ENCODE measurements at regions not wholly inside any gene's neighbourhood (a gene's known extent, or its start where the extent isn't known, plus 50 kb on each side); places are given as distances from the start of the nearest gene placed in this dataset.

- H3K27ac ChIP-seq: no peak overlapping the region
- TF ChIP-seq EZH2 (IDR thresholded peaks at IDR 0.05; ENCODE audit: low read depth) (no peak), CTCF (conservative IDR thresholded peaks at IDR 0.05) (no peak)
- no peaks in the 10 kb centered on the region for H3F3A ChIP-seq (ENCODE audit: insufficient read depth, low read depth)
- no peak overlapping the region for H3K4me2 ChIP-seq
- no TSS peak for BruUV-seq (replicated peaks)
- CTCF ChIA-PET: no interaction called here
- no peaks in the 10 kb centered on the region for H3K9me2 ChIP-seq (ENCODE audit: insufficient read depth)
- no peak overlapping the region for H2AFZ ChIP-seq
- no peaks in the 10 kb centered on the region for H4K20me1 ChIP-seq (ENCODE audit: insufficient read depth)
- H3K27me3 ChIP-seq (ENCODE audit: insufficient read depth, low read depth): no peaks in the 10 kb centered on the region
- no peaks in the 10 kb centered on the region for H3K79me2 ChIP-seq (ENCODE audit: low read depth)
- no peaks in the 10 kb centered on the region for H3K9me3 ChIP-seq (ENCODE audit: insufficient read depth, low read depth)
- DNase-seq: no peak
- intact Hi-C loops (cut with micrococcal nuclease; ENCODE audit: unreplicated experiment): no loop called here
- H3K4me3 ChIP-seq: no peak overlapping the region
- H3K4me1 ChIP-seq (replicated peaks; ENCODE audit: insufficient read depth): peaks cover 14% of the 10 kb centered on the region
- POLR2A ChIA-PET (ENCODE audit: unreplicated experiment): no interaction called here
- no peaks in the 10 kb centered on the region for H3K36me3 ChIP-seq (ENCODE audit: low read depth)
Measured at GRCh38 chr2:147027436-147027835, 817.4 kb upstream of the ACVR2A start.

DNA sequence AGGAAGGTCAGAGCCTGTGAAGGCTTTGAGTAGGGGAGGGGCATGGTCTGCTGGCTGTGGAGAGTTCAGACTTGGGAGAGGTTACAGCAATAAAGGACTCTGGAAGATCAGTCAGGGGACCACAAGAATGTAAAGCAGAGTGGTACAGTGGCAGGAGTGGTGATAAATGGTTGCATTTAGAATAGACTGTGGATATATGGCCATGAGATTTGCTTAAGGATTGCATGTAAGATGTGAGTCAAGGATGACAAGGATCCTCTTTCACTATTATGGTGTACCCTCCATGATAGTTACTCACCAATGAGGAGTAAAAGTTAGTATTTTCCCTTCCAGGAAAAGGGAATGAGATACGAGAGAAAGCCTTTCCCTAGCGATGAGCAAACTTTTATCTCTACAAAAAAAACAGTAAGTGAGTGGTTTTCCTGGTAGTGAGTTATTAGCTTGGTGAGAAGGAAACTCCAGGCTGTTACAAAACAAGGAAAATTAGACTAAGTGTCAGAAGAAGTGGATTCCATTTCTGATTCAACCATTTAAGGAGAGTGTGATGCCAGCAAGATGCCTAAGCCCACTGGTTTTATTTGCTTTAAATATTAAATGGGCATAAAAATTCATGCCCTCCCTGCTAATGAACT lies 818.0 kb upstream of the ACVR2A start:
- no peaks in the 10 kb centered on the region for H4K20me1 ChIP-seq (ENCODE audit: insufficient read depth)
- ChIA-PET POLR2A (ENCODE audit: unreplicated experiment) (no interaction called here), CTCF (no interaction called here)
- H3K4me1 ChIP-seq (replicated peaks; ENCODE audit: insufficient read depth): peaks cover 10% of the 10 kb centered on the region
- no peaks in the 10 kb centered on the region for H3K27me3 ChIP-seq (ENCODE audit: insufficient read depth, low read depth)
- H2AFZ ChIP-seq: no peak overlapping the region
- H3K79me2 ChIP-seq (ENCODE audit: low read depth): no peaks in the 10 kb centered on the region
- H3K36me3 ChIP-seq (ENCODE audit: low read depth): no peaks in the 10 kb centered on the region
- intact Hi-C loops (cut with micrococcal nuclease; ENCODE audit: unreplicated experiment): no loop called here
- no peaks in the 10 kb centered on the region for H3K9me3 ChIP-seq (ENCODE audit: insufficient read depth, low read depth)
- TF ChIP-seq EZH2 (IDR thresholded peaks at IDR 0.05; ENCODE audit: low read depth): no peak
- TF ChIP-seq CTCF (conservative IDR thresholded peaks at IDR 0.05): no peak
- no peak overlapping the region for H3K4me3 ChIP-seq
- no peaks in the 10 kb centered on the region for H3K9me2 ChIP-seq (ENCODE audit: insufficient read depth)
- BruUV-seq (replicated peaks): no TSS peak
- H3K4me2 ChIP-seq: no peak overlapping the region
- H3F3A ChIP-seq (ENCODE audit: insufficient read depth, low read depth): no peaks in the 10 kb centered on the region
- no peak overlapping the region for H3K27ac ChIP-seq
- no peak for DNase-seq

DNA sequence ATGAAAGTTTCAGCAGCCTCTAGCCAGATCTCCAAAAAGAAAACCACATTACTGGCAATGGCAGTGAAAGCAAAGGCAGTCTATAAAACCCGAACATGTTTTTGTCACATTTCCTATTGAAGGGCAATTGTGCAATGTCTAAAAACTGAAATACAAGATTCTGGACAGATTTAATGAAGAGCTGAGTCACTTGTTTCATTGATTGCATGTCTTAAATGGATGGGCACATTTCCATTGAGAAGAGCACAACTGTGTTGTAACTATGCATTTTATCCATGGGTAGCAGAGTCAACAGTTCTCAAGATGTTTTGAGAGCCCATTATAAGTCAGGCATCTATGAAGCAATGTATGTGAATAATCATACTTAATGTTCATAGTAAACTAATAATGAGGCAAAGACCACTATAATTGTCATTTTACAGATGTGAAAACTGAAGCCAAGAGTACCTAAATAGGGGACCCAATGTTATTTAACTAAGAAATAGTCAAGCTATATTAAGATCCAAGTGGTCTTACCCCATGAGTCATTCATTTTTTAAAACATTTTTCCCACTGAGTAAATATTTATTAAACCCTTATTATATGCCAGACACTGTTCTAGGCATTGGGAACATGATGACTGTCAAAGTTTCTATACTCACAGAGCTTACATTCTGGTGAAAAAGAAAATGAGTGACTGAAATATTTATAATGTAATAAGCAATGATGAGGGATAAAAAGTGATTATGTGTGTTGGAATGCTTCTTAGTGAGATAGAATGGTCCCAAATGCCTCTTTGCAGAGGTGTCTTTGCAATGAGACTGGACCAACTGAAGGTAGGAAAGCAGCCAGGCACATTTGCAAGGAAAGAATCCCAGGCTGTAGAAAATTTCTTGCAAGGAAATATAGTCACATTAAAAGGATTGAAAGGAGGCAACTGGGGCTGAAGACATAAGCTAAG lies 818.9 kb upstream of the ACVR2A start:
- Histone ChIP-seq H3K27me3 (ENCODE audit: insufficient read depth, low read depth) (no peaks in the 10 kb centered on the region), H3K4me2 (no peak overlapping the region), H3K9me3 (ENCODE audit: insufficient read depth, low read depth) (no peaks in the 10 kb centered on the region), H3K27ac (no peak overlapping the region), H3F3A (ENCODE audit: insufficient read depth, low read depth) (no peaks in the 10 kb centered on the region), H2AFZ (no peak overlapping the region), H3K79me2 (ENCODE audit: low read depth) (no peaks in the 10 kb centered on the region), H3K36me3 (ENCODE audit: low read depth) (no peaks in the 10 kb centered on the region), H3K9me2 (ENCODE audit: insufficient read depth) (no peaks in the 10 kb centered on the region), H4K20me1 (ENCODE audit: insufficient read depth) (no peaks in the 10 kb centered on the region), H3K4me1 (replicated peaks; ENCODE audit: insufficient read depth) (peaks cover 2% of the 10 kb centered on the region; the same call in 1 of the 2 replicates), H3K4me3 (no peak overlapping the region)
- intact Hi-C loops (cut with micrococcal nuclease; ENCODE audit: unreplicated experiment): no loop called here
- POLR2A ChIA-PET (ENCODE audit: unreplicated experiment): no interaction called here
- TF ChIP-seq CTCF (conservative IDR thresholded peaks at IDR 0.05) (no peak), EZH2 (IDR thresholded peaks at IDR 0.05; ENCODE audit: low read depth) (no peak)
- CTCF ChIA-PET: no interaction called here
- no peak for DNase-seq
- no TSS peak for BruUV-seq (replicated peaks)
